ENCODE measurements at regions not wholly inside any gene's neighbourhood (a gene's known extent, or its start where the extent isn't known, plus 50 kb on each side); places are given as distances from the start of the nearest gene placed in this dataset.
A peak's percentile ranks its signal among the peaks of the same experiment; 100 is the strongest.

- Histone ChIP-seq H3K27me3 (ENCODE audit: control insufficient read depth, insufficient read depth, low read length) (no peaks in the 10 kb centered on the region), H3K4me1 (ENCODE audit: control insufficient read depth, insufficient read depth, low read length) (peaks cover 46% of the 10 kb centered on the region), H3K9me3 (ENCODE audit: control insufficient read depth, insufficient read depth, low read depth, low read length) (peaks cover 43% of the 10 kb centered on the region; the same call in 1 of the 2 replicates), H3K4me3 (ENCODE audit: low read depth in 2 of 2, low read length in 2 of 2) (no peak overlapping the region), H3K36me3 (ENCODE audit: control insufficient read depth, insufficient read depth, low read length) (peaks cover 4% of the 10 kb centered on the region; the same call in 1 of the 2 replicates), H3K27ac (ENCODE audit: low read length) (peak overlapping the region; percentile 100; the same call in 1 of the 2 replicates)
- TF ChIP-seq TCF7L2 (IDR thresholded peaks at IDR 0.05; ENCODE audit: low read depth, low read length): no peak
- TF ChIP-seq, protein P1, sequence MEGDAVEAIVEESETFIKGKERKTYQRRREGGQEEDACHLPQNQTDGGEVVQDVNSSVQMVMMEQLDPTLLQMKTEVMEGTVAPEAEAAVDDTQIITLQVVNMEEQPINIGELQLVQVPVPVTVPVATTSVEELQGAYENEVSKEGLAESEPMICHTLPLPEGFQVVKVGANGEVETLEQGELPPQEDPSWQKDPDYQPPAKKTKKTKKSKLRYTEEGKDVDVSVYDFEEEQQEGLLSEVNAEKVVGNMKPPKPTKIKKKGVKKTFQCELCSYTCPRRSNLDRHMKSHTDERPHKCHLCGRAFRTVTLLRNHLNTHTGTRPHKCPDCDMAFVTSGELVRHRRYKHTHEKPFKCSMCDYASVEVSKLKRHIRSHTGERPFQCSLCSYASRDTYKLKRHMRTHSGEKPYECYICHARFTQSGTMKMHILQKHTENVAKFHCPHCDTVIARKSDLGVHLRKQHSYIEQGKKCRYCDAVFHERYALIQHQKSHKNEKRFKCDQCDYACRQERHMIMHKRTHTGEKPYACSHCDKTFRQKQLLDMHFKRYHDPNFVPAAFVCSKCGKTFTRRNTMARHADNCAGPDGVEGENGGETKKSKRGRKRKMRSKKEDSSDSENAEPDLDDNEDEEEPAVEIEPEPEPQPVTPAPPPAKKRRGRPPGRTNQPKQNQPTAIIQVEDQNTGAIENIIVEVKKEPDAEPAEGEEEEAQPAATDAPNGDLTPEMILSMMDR (IDR thresholded peaks at IDR 0.05): no peak
- no peak for TF ChIP-seq POLR2AphosphoS5 (IDR thresholded peaks at IDR 0.05; ENCODE audit: low read depth, low read length)
- no peak for TF ChIP-seq SIN3A (IDR thresholded peaks at IDR 0.05; ENCODE audit: borderline replicate concordance, insufficient read depth, low read depth, low read length)
- no peak for TF ChIP-seq REST (IDR thresholded peaks at IDR 0.05; ENCODE audit: insufficient read depth in 1 of 2, low read depth in 2 of 2, low read length in 1 of 2)
- BruUV-seq (replicated peaks): no TSS peak
- ATAC-seq (peak; percentile 25), DNase-seq (ENCODE audit: low read depth, low spot score) (no peak)
- intact Hi-C loops (cut with micrococcal nuclease; ENCODE audit: unreplicated experiment): loop anchor here (5.0 kb wide), 1 partner anchor 75 kb away; no protein-coding TSS in a partner anchor
- ChIA-PET CTCF (no interaction called here), POLR2A (no interaction called here)
- in situ Hi-C loops (cut with HindIII; ENCODE audit: low pct_unique_long_range_greater_than_20kb, low sequenced_read_pairs): no loop called here
Observed at GRCh38 chr5:92562065-92562464, 1019.0 kb downstream of the NR2F1-AS1 start.

DNA sequence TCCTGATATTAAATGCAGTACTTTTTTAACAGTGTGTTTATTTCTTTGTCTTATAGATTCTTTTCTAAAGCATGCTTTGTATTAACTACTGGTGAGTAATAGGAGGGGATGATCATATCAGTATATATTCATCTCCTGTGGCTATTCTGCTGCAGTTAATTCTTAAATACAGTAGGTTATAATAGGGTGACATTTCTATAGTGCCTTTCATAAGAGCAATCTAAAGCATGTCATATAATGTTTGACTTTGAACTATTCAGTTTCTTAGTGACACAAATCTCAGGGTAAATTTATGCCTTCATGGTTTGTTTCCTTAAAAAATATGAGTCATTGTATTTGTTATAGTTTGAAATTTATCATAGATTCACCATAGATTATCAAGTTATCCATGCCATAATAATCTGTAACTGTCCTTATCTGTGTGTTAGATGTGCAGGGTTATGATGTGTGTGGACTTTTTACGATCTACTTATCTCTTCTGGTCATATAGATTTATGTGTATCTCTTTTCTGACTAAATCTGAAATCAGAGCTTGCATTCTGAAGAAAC is 1019.5 kb downstream of the NR2F1-AS1 start:
- ATAC-seq: peak; percentile 88
- intact Hi-C loops (cut with micrococcal nuclease; ENCODE audit: unreplicated experiment) (loop anchor here (5.0 kb wide), 1 partner anchor 76 kb away; no protein-coding TSS in a partner anchor), in situ Hi-C loops (cut with HindIII; ENCODE audit: low pct_unique_long_range_greater_than_20kb, low sequenced_read_pairs) (no loop called here)
- H3K9me3 ChIP-seq (ENCODE audit: control insufficient read depth, insufficient read depth, low read depth, low read length): peaks cover 42% of the 10 kb centered on the region; the same call in 1 of the 2 replicates
- H3K4me1 ChIP-seq (ENCODE audit: control insufficient read depth, insufficient read depth, low read length): peaks cover 46% of the 10 kb centered on the region
- ChIA-PET CTCF (no interaction called here), POLR2A (no interaction called here)
- BruUV-seq (replicated peaks): no TSS peak
- no peak for DNase-seq (ENCODE audit: low read depth, low spot score)
- TF ChIP-seq TCF7L2 (IDR thresholded peaks at IDR 0.05; ENCODE audit: low read depth, low read length) (peak; percentile 89; the same call in 1 of the 2 replicates), REST (IDR thresholded peaks at IDR 0.05; ENCODE audit: insufficient read depth in 1 of 2, low read depth in 2 of 2, low read length in 1 of 2) (peak in 1 of 2 experiments; percentile 44; a peak in 1 of 4 replicates), POLR2AphosphoS5 (IDR thresholded peaks at IDR 0.05; ENCODE audit: low read depth, low read length) (peak; percentile 54; the same call in 1 of the 2 replicates), SIN3A (IDR thresholded peaks at IDR 0.05; ENCODE audit: borderline replicate concordance, insufficient read depth, low read depth, low read length) (no peak)
- TF ChIP-seq, protein P1 (IDR thresholded peaks at IDR 0.05): no peak
- H3K4me3 ChIP-seq (ENCODE audit: low read depth in 2 of 2, low read length in 2 of 2): no peak overlapping the region
- H3K36me3 ChIP-seq (ENCODE audit: control insufficient read depth, insufficient read depth, low read length): peaks cover 4% of the 10 kb centered on the region; the same call in 1 of the 2 replicates
- peak overlapping the region; percentile 100 for H3K27ac ChIP-seq (ENCODE audit: low read length)
- H3K27me3 ChIP-seq (ENCODE audit: control insufficient read depth, insufficient read depth, low read length): no peaks in the 10 kb centered on the region
